EH (cell line): ENCODE measurements at regions not wholly inside any gene's neighbourhood (a gene's known extent, or its start where the extent isn't known, plus 50 kb on each side); places are given as distances from the start of the nearest gene placed in this dataset.
"Not testable (repeated sequence)": the region's sequence is repeated elsewhere in the genome, so short reads cannot be mapped to it uniquely, and the experiment has no call there.

Experiments used
- DNase-seq: peaks from one replicate; pipeline ENCODE4 v3.0.0-alpha.2; 2015; ENCODE audit warnings: low read depth

GRCh38 chr18:47728921-47729320 is 201.5 kb downstream of the SMAD2 start:
- no peak for DNase-seq

GRCh38 chr18:47727409-47727808 is 203.1 kb downstream of the SMAD2 start:
- DNase-seq: no peak

- DNase-seq: no peak
Observed at GRCh38 chr18:47726550-47726949, 203.9 kb downstream of the SMAD2 start.

- DNase-seq: no peak
Observed at GRCh38 chr18:47725656-47726055, 204.8 kb downstream of the SMAD2 start.

- DNase-seq: no peak
Observed at GRCh38 chr18:47724186-47724975, 206.1 kb downstream of the SMAD2 start.

- DNase-seq: no peak
Observed at GRCh38 chr18:47721876-47722275, 208.6 kb downstream of the SMAD2 start.

GRCh38 chr18:47720741-47721140 is 209.7 kb downstream of the SMAD2 start:
- no peak for DNase-seq

- DNase-seq: no peak
Observed at GRCh38 chr18:47719096-47719780, 211.2 kb downstream of the SMAD2 start.

- DNase-seq: no peak
Observed at GRCh38 chr18:47718646-47719045, 211.8 kb downstream of the SMAD2 start.

GRCh38 chr18:47717257-47717656 is 213.2 kb downstream of the SMAD2 start:
- no peak for DNase-seq

GRCh38 chr18:47716632-47717185 is 213.8 kb downstream of the SMAD2 start:
- DNase-seq: no peak

- DNase-seq: no peak
Observed at GRCh38 chr18:47710451-47710850, 220.0 kb downstream of the SMAD2 start.

GRCh38 chr18:47709556-47709955 is 220.9 kb downstream of the SMAD2 start:
- DNase-seq: no peak

- no peak for DNase-seq
Observed at GRCh38 chr18:47708206-47708605, 222.3 kb downstream of the SMAD2 start.

- DNase-seq: no peak
Observed at GRCh38 chr18:47701134-47701533, 229.3 kb downstream of the SMAD2 start.

- DNase-seq: no peak
Observed at GRCh38 chr18:47696870-47697269, 233.6 kb downstream of the SMAD2 start.

- no peak for DNase-seq
Observed at GRCh38 chr18:47691611-47692010, 238.8 kb downstream of the SMAD2 start.

GRCh38 chr18:47690778-47691177 is 239.7 kb downstream of the SMAD2 start:
- DNase-seq: not testable (repeated sequence)

- no peak for DNase-seq
Observed at GRCh38 chr18:47689371-47689770, 241.1 kb downstream of the SMAD2 start.

GRCh38 chr18:47686806-47687205 is 243.7 kb downstream of the SMAD2 start:
- DNase-seq: no peak

- no peak for DNase-seq
Observed at GRCh38 chr18:47683774-47684173, 246.7 kb downstream of the SMAD2 start.

GRCh38 chr18:47682876-47683275 is 247.6 kb downstream of the SMAD2 start:
- DNase-seq: no peak

- no peak for DNase-seq
Observed at GRCh38 chr18:47680488-47680887, 250.0 kb downstream of the SMAD2 start.
